ENCODE measurements at regions not wholly inside any gene's neighbourhood (a gene's known extent, or its start where the extent isn't known, plus 50 kb on each side); places are given as distances from the start of the nearest gene placed in this dataset.

GRCh38 chr12:88307961-88308360, 165.9 kb downstream of the TMTC3 start:
- DNase-seq (ENCODE audit: low read depth): no peak
- no peak for TF ChIP-seq CTCF (IDR thresholded peaks at IDR 0.05; ENCODE audit: control insufficient read depth, extremely low read depth, insufficient read depth)
- H3K4me3 ChIP-seq (ENCODE audit: low read depth, low read length): no peak overlapping the region

- no peak for TF ChIP-seq CTCF (IDR thresholded peaks at IDR 0.05; ENCODE audit: control insufficient read depth, extremely low read depth, insufficient read depth)
- DNase-seq (ENCODE audit: low read depth): no peak
- no peak overlapping the region for H3K4me3 ChIP-seq (ENCODE audit: low read depth, low read length)
Measured at GRCh38 chr12:88308825-88309224, 166.7 kb downstream of the TMTC3 start.

GRCh38 chr12:88309546-88309945, 167.4 kb downstream of the TMTC3 start:
- DNase-seq (ENCODE audit: low read depth): no peak
- no peak for TF ChIP-seq CTCF (IDR thresholded peaks at IDR 0.05; ENCODE audit: control insufficient read depth, extremely low read depth, insufficient read depth)
- no peak overlapping the region for H3K4me3 ChIP-seq (ENCODE audit: low read depth, low read length)

- DNase-seq (ENCODE audit: low read depth): no peak
- TF ChIP-seq CTCF (IDR thresholded peaks at IDR 0.05; ENCODE audit: control insufficient read depth, extremely low read depth, insufficient read depth): no peak
Measured at GRCh38 chr12:88310069-88310468, 168.0 kb downstream of the TMTC3 start.

GRCh38 chr12:88310666-88311065, 168.6 kb downstream of the TMTC3 start:
- no peak overlapping the region for H3K4me3 ChIP-seq (ENCODE audit: low read depth, low read length)
- no peak for DNase-seq (ENCODE audit: low read depth)
- no peak for TF ChIP-seq CTCF (IDR thresholded peaks at IDR 0.05; ENCODE audit: control insufficient read depth, extremely low read depth, insufficient read depth)

More at GRCh38 chr12:88310069-88310468, 168.0 kb downstream of the TMTC3 start:
- no peak overlapping the region for H3K4me3 ChIP-seq (ENCODE audit: low read depth, low read length)

- no peak for DNase-seq (ENCODE audit: low read depth)
- TF ChIP-seq CTCF (IDR thresholded peaks at IDR 0.05; ENCODE audit: control insufficient read depth, extremely low read depth, insufficient read depth): no peak
- H3K4me3 ChIP-seq (ENCODE audit: low read depth, low read length): no peak overlapping the region
Measured at GRCh38 chr12:88313554-88313953, 171.4 kb downstream of the TMTC3 start.

- DNase-seq (ENCODE audit: low read depth): no peak
Measured at GRCh38 chr12:88314706-88315105, 172.6 kb downstream of the TMTC3 start.

More at GRCh38 chr12:88314706-88315105, 172.6 kb downstream of the TMTC3 start:
- H3K4me3 ChIP-seq (ENCODE audit: low read depth, low read length): no peak overlapping the region
- no peak for TF ChIP-seq CTCF (IDR thresholded peaks at IDR 0.05; ENCODE audit: control insufficient read depth, extremely low read depth, insufficient read depth)
